Thymus (tissue), 11 donors: ENCODE measurements at regions not wholly inside any gene's neighbourhood (a gene's known extent, or its start where the extent isn't known, plus 50 kb on each side); places are given as distances from the start of the nearest gene placed in this dataset.

Experiments
- DNase-seq, 9 donors: peaks; one replicate each; pipeline ENCODE4 v3.0.0-alpha.2; 2013; ENCODE audit warnings: low spot score in 9 of 9, low read depth in 6 of 9, missing footprints in 1 of 9
- H3K27ac ChIP-seq, 2 donors: one replicate each; pipeline ENCODE4 v1.5.1; 2013; ENCODE audit warnings: control low read depth in 1 of 2, low read depth in 1 of 2, low read length in 1 of 2, mild to moderate bottlenecking in 1 of 2, moderate library complexity in 1 of 2
- H3K27me3 ChIP-seq, 2 donors: one replicate each; pipeline ENCODE4 v1.5.1; 2013; ENCODE audit warnings: low read length in 1 of 2; ENCODE audit not compliant: control insufficient read depth in 2 of 2, insufficient read depth in 1 of 2
- H3K36me3 ChIP-seq, 2 donors: one replicate each; pipeline ENCODE4 v1.5.1; 2013; ENCODE audit warnings: low read length in 1 of 2, mild to moderate bottlenecking in 1 of 2, moderate library complexity in 1 of 2; ENCODE audit not compliant: control insufficient read depth in 2 of 2, insufficient read depth in 2 of 2
- H3K4me1 ChIP-seq, 2 donors: one replicate each; pipeline ENCODE4 v1.5.1; 2013; ENCODE audit warnings: low read length in 2 of 2; ENCODE audit not compliant: control insufficient read depth in 2 of 2, insufficient read depth in 2 of 2
- H3K4me3 ChIP-seq, 2 donors: one replicate each; pipeline ENCODE4 v1.5.1; 2013; ENCODE audit warnings: low read length in 2 of 2, control low read depth in 1 of 2, mild to moderate bottlenecking in 1 of 2
- H3K9me3 ChIP-seq, 2 donors: one replicate each; pipeline ENCODE4 v1.5.1; 2013; ENCODE audit warnings: low read length in 1 of 2, mild to moderate bottlenecking in 1 of 2; ENCODE audit not compliant: control insufficient read depth in 2 of 2, insufficient read depth in 1 of 2
- WGBS: extraction: QIAGEN DNeasy Blood & Tissue Kit; methylation state at CpG from one replicate; pipeline ENCODE4 v1.1.7; 2013; 5-methylcytosine and 5-hydroxymethylcytosine counted together
- donor health status: healthy.

DNA sequence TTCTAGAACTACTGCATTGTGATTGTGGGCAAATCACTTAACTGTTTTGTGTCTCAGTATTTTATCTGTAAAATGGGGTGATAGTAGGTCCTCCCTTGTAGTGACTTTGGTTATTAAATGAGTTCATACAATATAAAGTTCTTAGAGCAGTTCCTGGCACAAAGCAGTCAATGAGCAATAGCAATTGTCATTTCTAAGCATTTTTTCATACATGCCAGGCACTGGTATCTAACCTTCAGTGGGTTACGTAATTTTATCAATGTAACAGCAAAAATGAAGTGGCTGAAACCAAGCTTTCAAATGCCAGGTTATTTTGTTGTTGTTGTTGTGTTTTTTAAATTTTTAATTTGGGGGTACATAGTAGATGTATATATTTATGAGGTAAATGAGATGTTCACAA lies 401.9 kb downstream of the MEIS1 start:
- no peaks in the 10 kb centered on the region for H3K9me3 ChIP-seq
- no peak overlapping the region for H3K4me3 ChIP-seq
- no peak for DNase-seq
- no peaks in the 10 kb centered on the region for H3K4me1 ChIP-seq
- no peak overlapping the region for H3K27ac ChIP-seq
- 96% methylated on average over 1 of the region's 1 CpG for WGBS
- no peaks in the 10 kb centered on the region for H3K27me3 ChIP-seq
- H3K36me3 ChIP-seq: no peaks in the 10 kb centered on the region

DNA sequence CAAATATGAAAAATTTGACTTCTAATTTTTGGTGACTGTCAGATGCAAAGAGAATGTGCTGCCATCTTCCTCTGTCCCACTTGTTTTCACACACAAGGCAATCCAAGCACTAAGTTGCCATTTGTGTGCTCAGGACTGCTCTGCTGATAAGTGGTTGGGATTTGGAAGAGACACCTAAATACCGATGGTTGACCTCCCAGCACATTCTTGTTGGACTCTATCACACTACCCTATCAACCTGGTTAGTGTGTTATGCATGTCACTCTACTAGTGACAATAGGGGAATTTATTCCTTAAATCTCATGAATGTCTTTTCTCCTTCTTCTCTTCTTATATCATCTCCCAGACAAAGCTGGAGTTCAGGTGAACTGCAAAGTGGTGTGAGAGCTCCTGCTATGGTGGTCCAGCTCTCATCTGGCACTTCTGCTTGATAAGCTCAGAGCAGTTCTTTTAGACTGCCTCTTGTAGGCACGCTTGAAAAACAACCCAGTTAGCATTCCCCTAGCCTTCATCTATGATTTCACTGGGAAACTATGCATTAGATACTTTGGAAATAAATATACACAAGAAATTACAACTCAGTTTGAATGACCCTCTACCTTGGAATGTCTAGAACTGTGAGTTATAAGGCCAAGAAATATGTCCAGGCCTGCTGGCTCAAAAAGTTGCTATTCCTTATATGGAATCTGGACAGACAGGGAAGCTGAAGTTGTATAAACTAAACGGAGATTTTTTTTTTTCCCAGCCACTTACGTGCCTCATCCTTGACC lies 404.8 kb downstream of the MEIS1 start:
- Histone ChIP-seq H3K4me3 (no peak overlapping the region), H3K27me3 (no peaks in the 10 kb centered on the region), H3K9me3 (no peaks in the 10 kb centered on the region), H3K36me3 (no peaks in the 10 kb centered on the region), H3K4me1 (no peaks in the 10 kb centered on the region), H3K27ac (no peak overlapping the region)
- DNase-seq: no peak
- WGBS: 94% methylated on average over 4 of the region's 4 CpGs

DNA sequence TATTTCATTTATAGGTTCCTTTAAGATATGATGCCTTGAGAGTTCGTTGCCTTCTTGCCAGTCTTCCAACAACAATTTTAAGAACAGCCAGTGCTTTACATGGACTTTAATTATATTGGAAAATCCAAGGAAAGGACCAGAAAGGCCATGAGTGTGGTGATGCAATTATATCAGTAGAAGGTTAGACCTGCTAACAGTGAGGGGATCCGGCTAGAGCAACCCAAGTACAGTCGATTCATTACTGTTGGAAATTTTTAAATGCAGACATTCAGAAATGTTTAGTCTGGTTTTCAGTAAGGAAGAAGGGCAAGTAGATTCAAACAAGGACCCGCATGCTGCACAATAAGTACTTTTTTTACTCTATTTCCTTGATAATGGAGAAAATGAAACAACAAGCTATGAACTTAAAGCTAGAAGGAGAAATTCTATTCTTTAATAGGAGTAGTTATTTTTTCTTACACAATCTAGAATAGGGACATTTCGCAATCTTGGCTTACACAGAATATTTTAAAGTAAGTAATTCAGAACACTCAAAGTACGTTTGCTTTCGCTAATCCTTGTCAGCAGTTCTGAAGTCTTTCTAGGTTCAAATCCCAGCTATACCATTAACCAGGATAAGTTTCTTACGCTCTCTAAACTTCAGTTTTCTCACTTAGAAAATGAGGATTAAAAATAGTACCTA lies 405.5 kb downstream of the MEIS1 start:
- no peak for DNase-seq
- Histone ChIP-seq H3K27me3 (no peaks in the 10 kb centered on the region), H3K4me1 (no peaks in the 10 kb centered on the region), H3K9me3 (no peaks in the 10 kb centered on the region), H3K36me3 (no peaks in the 10 kb centered on the region), H3K4me3 (no peak overlapping the region), H3K27ac (no peak overlapping the region)
- WGBS: 90% methylated on average over 8 of the region's 8 CpGs

DNA sequence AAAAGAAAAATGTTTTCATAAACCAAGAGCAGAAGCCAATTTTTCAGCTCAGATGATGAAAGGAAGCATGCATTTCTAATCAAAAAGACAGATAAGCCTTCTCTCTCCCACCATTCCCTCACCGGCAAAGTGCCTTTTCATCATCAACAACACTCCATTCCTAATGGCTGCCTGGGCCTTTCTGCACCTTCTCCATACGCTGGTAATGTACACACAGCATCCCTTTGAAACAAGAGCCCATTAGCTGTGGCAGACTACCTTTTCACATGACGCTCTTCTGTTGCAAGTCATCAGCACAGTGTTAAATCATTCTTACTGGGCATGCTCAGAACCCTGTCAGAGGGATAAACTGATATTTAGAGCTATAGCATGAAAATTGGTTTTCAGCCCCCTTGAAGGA lies 408.9 kb downstream of the MEIS1 start:
- Histone ChIP-seq H3K27me3 (no peaks in the 10 kb centered on the region), H3K4me3 (no peak overlapping the region), H3K27ac (no peak overlapping the region), H3K36me3 (no peaks in the 10 kb centered on the region), H3K9me3 (no peaks in the 10 kb centered on the region), H3K4me1 (no peaks in the 10 kb centered on the region)
- DNase-seq: no peak
- WGBS: 95% methylated on average over 3 of the region's 3 CpGs

DNA sequence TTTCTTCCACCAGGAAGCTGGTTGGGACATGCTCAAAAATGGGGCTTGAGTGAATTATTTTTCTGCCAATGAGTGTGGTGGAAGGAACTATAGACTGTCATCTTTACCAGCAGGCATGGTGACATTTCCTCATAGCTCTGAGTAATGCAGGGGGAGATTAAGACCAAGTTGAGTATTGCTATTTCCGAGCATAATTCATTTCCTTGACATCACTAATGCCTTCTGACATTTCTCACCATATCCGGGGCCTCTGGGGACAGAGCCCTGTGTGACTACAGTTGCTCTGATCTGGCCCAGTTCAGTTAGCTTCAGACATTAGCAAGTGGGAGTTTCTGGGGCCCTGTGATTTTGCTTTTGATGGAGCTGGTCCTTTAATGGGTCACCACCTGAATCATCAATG lies 410.4 kb downstream of the MEIS1 start:
- DNase-seq: no peak
- WGBS: 63% methylated on average over 2 of the region's 2 CpGs
- H3K4me3 ChIP-seq: no peak overlapping the region
- no peaks in the 10 kb centered on the region for H3K4me1 ChIP-seq
- H3K27me3 ChIP-seq: no peaks in the 10 kb centered on the region
- H3K9me3 ChIP-seq: no peaks in the 10 kb centered on the region
- H3K36me3 ChIP-seq: no peaks in the 10 kb centered on the region
- H3K27ac ChIP-seq: no peak overlapping the region

DNA sequence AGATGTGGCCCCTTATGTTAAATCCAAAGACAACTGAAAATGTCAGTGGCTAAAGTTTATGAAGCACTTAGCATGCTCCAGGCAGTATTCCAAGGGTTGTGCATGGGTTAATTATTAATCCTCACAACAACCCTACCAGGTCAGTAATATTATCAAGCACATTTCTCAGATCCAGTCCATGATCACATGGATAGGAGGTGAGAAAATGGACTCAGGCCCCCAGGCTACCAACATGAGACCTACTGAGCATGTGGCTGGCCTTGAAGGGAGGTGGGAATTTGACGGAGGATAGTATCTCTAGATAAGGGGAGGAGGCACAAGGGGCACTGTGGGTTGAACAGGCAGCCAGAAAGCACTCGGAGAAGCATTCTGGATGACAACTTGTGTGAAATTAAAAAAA lies 412.0 kb downstream of the MEIS1 start:
- Histone ChIP-seq H3K27ac (no peak overlapping the region), H3K9me3 (no peaks in the 10 kb centered on the region), H3K36me3 (no peaks in the 10 kb centered on the region), H3K4me1 (no peaks in the 10 kb centered on the region), H3K27me3 (no peaks in the 10 kb centered on the region), H3K4me3 (no peak overlapping the region)
- DNase-seq: no peak
- 93% methylated on average over 2 of the region's 2 CpGs for WGBS

DNA sequence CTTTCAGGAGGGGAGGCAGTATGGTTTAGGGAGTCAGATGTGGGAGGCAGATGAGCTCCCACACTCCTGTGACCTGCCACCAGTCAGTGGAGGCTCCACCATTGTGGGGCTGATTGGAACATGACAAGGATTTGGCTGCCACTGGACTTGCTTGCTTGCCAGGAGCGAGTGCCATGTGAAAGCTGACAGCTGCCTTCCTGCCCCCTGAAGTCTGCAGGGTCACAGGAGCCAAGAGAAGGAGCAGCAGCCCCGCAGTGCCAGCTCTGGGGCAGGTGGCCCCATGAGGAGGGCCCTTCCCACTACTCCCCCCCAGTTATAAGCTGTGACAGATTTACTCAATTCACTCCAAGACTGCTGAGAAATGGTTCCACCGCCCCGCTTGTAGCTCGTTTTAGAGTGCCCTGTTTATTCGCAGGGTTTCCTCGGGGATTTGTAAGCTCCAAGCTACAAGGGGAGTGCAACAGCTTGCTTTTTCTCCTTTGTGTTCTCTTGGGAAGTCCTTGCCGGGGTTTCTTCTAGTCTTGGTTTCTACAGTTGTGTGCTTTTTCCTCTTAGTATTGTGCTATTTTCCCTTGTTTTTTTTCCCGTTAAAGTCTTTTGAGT lies 414.3 kb downstream of the MEIS1 start:
- Histone ChIP-seq H3K27me3 (no peaks in the 10 kb centered on the region), H3K4me3 (no peak overlapping the region), H3K27ac (no peak overlapping the region), H3K4me1 (no peaks in the 10 kb centered on the region), H3K36me3 (no peaks in the 10 kb centered on the region), H3K9me3 (no peaks in the 10 kb centered on the region)
- DNase-seq: no peak
- 92% methylated on average over 9 of the region's 9 CpGs for WGBS

DNA sequence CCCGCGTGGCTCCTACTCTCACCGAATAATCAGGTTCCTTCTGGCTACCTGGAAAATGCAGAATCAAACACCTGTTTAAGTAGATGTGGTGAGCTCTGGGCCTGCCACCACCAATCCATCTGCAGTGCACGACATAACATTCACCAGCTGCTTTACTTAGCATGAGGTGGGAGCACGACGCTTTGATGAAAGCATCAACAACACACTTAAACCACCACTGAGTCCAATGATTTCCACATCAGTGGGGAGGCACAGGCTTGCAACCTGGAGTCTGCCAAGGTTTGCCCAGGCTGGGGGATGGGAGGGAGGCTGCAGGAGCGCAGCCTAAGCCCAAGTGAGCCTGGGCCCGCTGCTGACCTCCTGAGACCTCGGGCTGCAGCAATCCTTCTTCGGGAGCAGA lies 415.5 kb downstream of the MEIS1 start:
- 91% methylated on average over 10 of the region's 10 CpGs for WGBS
- H3K27ac ChIP-seq: no peak overlapping the region
- no peaks in the 10 kb centered on the region for H3K9me3 ChIP-seq
- H3K36me3 ChIP-seq: no peaks in the 10 kb centered on the region
- DNase-seq: no peak
- no peak overlapping the region for H3K4me3 ChIP-seq
- no peaks in the 10 kb centered on the region for H3K27me3 ChIP-seq
- H3K4me1 ChIP-seq: no peaks in the 10 kb centered on the region

DNA sequence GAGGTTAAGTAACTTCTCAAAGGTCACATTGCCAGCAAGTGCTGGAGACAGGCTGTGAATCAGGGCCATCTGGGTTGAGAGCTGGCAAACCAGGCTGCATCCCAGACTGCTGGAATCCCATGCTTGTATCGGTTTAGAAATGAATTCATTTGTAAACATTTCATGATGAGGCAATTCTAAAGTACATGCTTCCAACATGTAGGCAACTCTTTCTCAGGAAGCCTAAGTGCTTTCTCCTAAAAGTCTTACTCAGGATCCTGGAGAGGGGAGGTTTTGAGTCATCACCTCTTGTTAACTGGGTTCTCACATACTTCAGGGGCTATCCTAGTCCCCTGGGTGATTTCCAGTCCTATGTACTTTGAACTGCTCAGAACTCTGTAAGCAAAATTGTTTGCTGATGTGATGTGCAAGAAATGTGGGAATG lies 416.5 kb downstream of the MEIS1 start:
- no peaks in the 10 kb centered on the region for H3K27me3 ChIP-seq
- H3K9me3 ChIP-seq: no peaks in the 10 kb centered on the region
- H3K4me3 ChIP-seq: no peak overlapping the region
- H3K4me1 ChIP-seq: no peaks in the 10 kb centered on the region
- no peaks in the 10 kb centered on the region for H3K36me3 ChIP-seq
- no peak overlapping the region for H3K27ac ChIP-seq
- WGBS: 93% methylated on average over 1 of the region's 1 CpG
- no peak for DNase-seq
